HepG2 (cell line): ENCODE measurements at regions not wholly inside any gene's neighbourhood (a gene's known extent, or its start where the extent isn't known, plus 50 kb on each side); places are given as distances from the start of the nearest gene placed in this dataset.

Source experiments
- ATAC-seq: fragments of 200-7000 bp; cut with Tn5 transposase; 3 replicates; pipeline ENCODE4 v1.9.1; 2020; ENCODE audit warnings: mild to moderate bottlenecking, moderate library complexity
- BruUV-seq: library from RNA; stranded (reverse); fragments of 400-500 nt; replicated peaks from 2 replicates; lab custom pipeline; 2021; lab: Mats Ljungman, UMichigan
- CTCF ChIA-PET: fragments of 300-600 bp; formaldehyde crosslinking; extraction: SDS; loops from one replicate; lab custom pipeline; 2021; ENCODE audit warnings: low total read pairs, inconsistent platforms, low intra/inter-chr PET ratio; lab: Yijun Ruan, JAX
- POLR2A ChIA-PET: fragments of 350-600 bp; sonication (Branson Sonifier 250); formaldehyde crosslinking; loops from one replicate; lab custom pipeline; 2020; ENCODE audit warnings: antibody characterized with exemption, inconsistent platforms; lab: Yijun Ruan, JAX
- DNase-seq: peaks from one replicate; pipeline ENCODE4 v3.0.0-alpha.2; 2015; ENCODE audit warnings: low spot score
- FAIRE-seq: peaks from 3 replicates; lab custom pipeline; 2011; peaks lifted over from hg19 to GRCh38; lab: Jason Lieb, UNC
- H2AFZ ChIP-seq: one replicate; pipeline ENCODE4 v1.6.1; 2011; ENCODE audit warnings: low read length, inconsistent platforms
- H3K27ac ChIP-seq: fragments of 300-600 bp; 3 replicates; pipeline ENCODE4 v1.8.0; 2011; ENCODE audit warnings: mixed run types, mild to moderate bottlenecking, mixed read lengths, low read length, inconsistent platforms; ENCODE audit not compliant: insufficient read depth; ENCODE audit errors: extremely low read length
- H3K27me3 ChIP-seq, 2 experiments: fragments of 200-600 bp in 1 of 2; 2 replicates in 1 of 2; 3 replicates in 1 of 2; pipeline versions ENCODE4 v1.6.0 to v1.8.0; 2011; ENCODE audit warnings: low read length in 2 of 2, mild to moderate bottlenecking in 2 of 2, moderate library complexity in 2 of 2, inconsistent platforms in 1 of 2; ENCODE audit not compliant: insufficient read depth in 2 of 2, control insufficient read depth in 1 of 2
- H3K36me3 ChIP-seq, 2 experiments: fragments of 200-600 bp in 1 of 2; replicated peaks in 1 of 2; 2 replicates in 1 of 2; 3 replicates in 1 of 2; pipeline versions ENCODE4 v1.5.1 to v1.8.0; 2011; ENCODE audit warnings: low read length in 2 of 2, inconsistent platforms in 1 of 2; ENCODE audit not compliant: insufficient read depth in 2 of 2, control insufficient read depth in 1 of 2
- H3K4me1 ChIP-seq: 2 replicates; pipeline ENCODE4 v1.5.1; 2012; ENCODE audit warnings: low read length, inconsistent platforms; ENCODE audit not compliant: insufficient read depth
- H3K4me2 ChIP-seq: 2 replicates; pipeline ENCODE4 v1.6.0; 2011; ENCODE audit warnings: low read depth, low read length, inconsistent platforms
- H3K4me3 ChIP-seq, 3 experiments: fragments of 200-600 bp in 1 of 3; sonication (generic), shearing (Covaris generic) in 1 of 3; replicated peaks in 1 of 3; 2 replicates each; pipeline ENCODE4 v1.5.1; 2011 to 2016; ENCODE audit warnings: low read length in 3 of 3, inconsistent platforms in 2 of 3, low read depth in 2 of 3, mild to moderate bottlenecking in 2 of 3, control low read depth in 1 of 3, mixed read lengths in 1 of 3; ENCODE audit not compliant: insufficient read depth in 1 of 3
- H3K79me2 ChIP-seq: one replicate; pipeline ENCODE4 v1.6.1; 2011; ENCODE audit warnings: low read length, inconsistent platforms; ENCODE audit not compliant: insufficient read depth
- H3K9ac ChIP-seq: 2 replicates; pipeline ENCODE4 v1.6.0; 2011; ENCODE audit warnings: mild to moderate bottlenecking, low read depth, low read length, inconsistent platforms; ENCODE audit not compliant: insufficient read depth
- H3K9me3 ChIP-seq: 2 replicates; pipeline ENCODE4 v1.5.1; 2012; ENCODE audit warnings: mild to moderate bottlenecking, low read length
- H4K20me1 ChIP-seq: 2 replicates; pipeline ENCODE4 v1.6.0; 2011; ENCODE audit warnings: inconsistent platforms, mild to moderate bottlenecking, low read length, moderate library complexity; ENCODE audit not compliant: insufficient read depth
- ATRX ChIP-seq: sonication (generic); formaldehyde crosslinking; IDR thresholded peaks from 2 replicates; pipeline ENCODE4 v1.4.0; 2020; ENCODE audit warnings: missing genetic modification reagents, borderline replicate concordance
- FOXK1 ChIP-seq: sonication (generic); formaldehyde crosslinking; IDR thresholded peaks from 2 replicates; pipeline ENCODE4 v1.4.0; 2020; ENCODE audit warnings: low read depth, missing genetic modification reagents, borderline replicate concordance
- GZF1 ChIP-seq: sonication (generic); formaldehyde crosslinking; IDR thresholded peaks from 2 replicates; pipeline ENCODE4 v1.5.1; 2020; ENCODE audit warnings: mild to moderate bottlenecking, missing genetic modification reagents
- MYNN ChIP-seq: sonication (generic); formaldehyde crosslinking; IDR thresholded peaks from 2 replicates; pipeline ENCODE4 v1.4.0; 2020; ENCODE audit warnings: mild to moderate bottlenecking, low read depth, missing genetic modification reagents
- NFE2L1 ChIP-seq: sonication (generic); formaldehyde crosslinking; IDR thresholded peaks from 2 replicates; pipeline ENCODE4 v1.4.0; 2020; ENCODE audit warnings: missing genetic modification reagents, mild to moderate bottlenecking, borderline replicate concordance
- ZNF121 ChIP-seq: sonication (generic); formaldehyde crosslinking; IDR thresholded peaks from 2 replicates; pipeline ENCODE4 v1.5.0; 2020; ENCODE audit warnings: mild to moderate bottlenecking, missing genetic modification reagents
- ZNF136 ChIP-seq: sonication (generic); formaldehyde crosslinking; IDR thresholded peaks from 2 replicates; pipeline ENCODE4 v1.8.1; 2022; ENCODE audit warnings: low read depth, mild to moderate bottlenecking, moderate library complexity, missing genetic modification reagents
- ZNF232 ChIP-seq: sonication (generic); formaldehyde crosslinking; IDR thresholded peaks from 2 replicates; pipeline ENCODE4 v1.4.0; 2020; ENCODE audit warnings: missing genetic modification reagents, borderline replicate concordance
- ZNF781 ChIP-seq: sonication (generic); formaldehyde crosslinking; IDR thresholded peaks from 2 replicates; pipeline ENCODE4 v1.5.1; 2020; ENCODE audit warnings: borderline replicate concordance, mild to moderate bottlenecking, missing genetic modification reagents; ENCODE audit errors: not compliant biosample characterization
- ZNF850 ChIP-seq: sonication (generic); formaldehyde crosslinking; conservative IDR thresholded peaks from 2 replicates; pipeline ENCODE4 v1.9.0; 2021; ENCODE audit warnings: mild to moderate bottlenecking, missing genetic modification reagents
- WGBS: methylation state at CpG from one replicate; pipeline ENCODE4 v1.1.6; 2017; ENCODE audit warnings: low lambda C conversion rate; 5-methylcytosine and 5-hydroxymethylcytosine counted together
- in situ Hi-C: cut with HindIII; loops from 2 replicates; pipeline ENCODE4 v1.10.0; 2017; ENCODE audit warnings: low pct_unique_long_range_greater_than_20kb; ENCODE audit not compliant: extremely low pct_ligation_motif_present
- intact Hi-C: fragments of 100-400 bp; cut with micrococcal nuclease; formaldehyde crosslinking; loops from one replicate; pipeline ENCODE4 v1.10.0; 2022; ENCODE audit not compliant: unreplicated experiment
- TF ChIP-seq, protein P1 (sequence below): sonication (generic); formaldehyde crosslinking; IDR thresholded peaks from 2 replicates; pipeline ENCODE4 v1.8.0; 2022; ENCODE audit warnings: mild to moderate bottlenecking, missing genetic modification reagents, borderline replicate concordance
- TF ChIP-seq, protein P2 (sequence below): sonication (generic); formaldehyde crosslinking; IDR thresholded peaks from 2 replicates; pipeline ENCODE4 v1.8.0; 2022; ENCODE audit warnings: low read depth, missing genetic modification reagents
- TF ChIP-seq, protein P3 (sequence below): sonication (generic); formaldehyde crosslinking; conservative IDR thresholded peaks from 2 replicates; pipeline ENCODE4 v1.4.0; 2020; ENCODE audit warnings: missing genetic modification reagents
- TF ChIP-seq, protein P4 (sequence below): IDR thresholded peaks from 2 replicates; pipeline ENCODE4 v1.6.1; 2016; ENCODE audit warnings: low read depth, control low read depth
- TF ChIP-seq, protein P5 (sequence below): sonication (generic); formaldehyde crosslinking; IDR thresholded peaks from 2 replicates; pipeline ENCODE4 v1.8.0; 2022; ENCODE audit warnings: mild to moderate bottlenecking, missing genetic modification reagents; ENCODE audit not compliant: insufficient replicate concordance

DNA sequence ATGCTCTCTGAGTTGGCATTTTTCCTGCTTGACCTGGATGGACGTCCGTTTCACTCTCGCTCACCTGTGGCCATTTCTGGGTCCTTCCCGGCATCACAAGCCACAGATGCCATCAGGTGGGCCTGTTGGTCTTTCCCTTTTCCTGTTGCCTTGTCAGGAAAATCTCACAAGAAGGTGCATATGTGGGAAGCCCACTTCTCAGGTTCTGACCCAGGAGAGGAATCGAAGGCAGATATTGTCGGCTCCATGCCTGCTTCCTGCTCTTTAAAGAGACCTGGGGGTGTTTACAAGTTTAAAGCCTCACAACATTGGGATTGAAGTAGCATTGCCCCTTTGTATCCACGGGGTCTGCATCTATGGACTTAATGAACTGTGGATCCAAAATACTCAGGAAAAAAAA lies 357.9 kb downstream of the RPS24 start:
- WGBS, result 7% methylated on average over 7 of the region's 7 CpGs
- no peaks in the 10 kb centered on the region for H3K9me3 ChIP-seq
- POLR2A ChIA-PET, result no interaction called here
- H3K4me1 ChIP-seq, result no peaks in the 10 kb centered on the region
- in situ Hi-C loops (no loop called here), intact Hi-C loops (no loop called here)
- H3K27me3 ChIP-seq, result peaks cover 2 to 36% of the 10 kb centered on the region in 2 experiments; a peak in 4 of 5 replicates
- no peaks in the 10 kb centered on the region for H4K20me1 ChIP-seq
- no peak for DNase-seq
- CTCF ChIA-PET, result no interaction called here
- ATAC-seq, result no peak
- no peak overlapping the region for H2AFZ ChIP-seq
- no peak overlapping the region for H3K9ac ChIP-seq
- FAIRE-seq, result no peak
- no peaks in the 10 kb centered on the region for H3K79me2 ChIP-seq
- H3K4me2 ChIP-seq, result no peak overlapping the region
- no peak overlapping the region for H3K27ac ChIP-seq
- H3K4me3 ChIP-seq, result no peak overlapping the region
- BruUV-seq, result no TSS peak
- H3K36me3 ChIP-seq, result no peaks in the 10 kb centered on the region
- TF ChIP-seq, protein P1, sequence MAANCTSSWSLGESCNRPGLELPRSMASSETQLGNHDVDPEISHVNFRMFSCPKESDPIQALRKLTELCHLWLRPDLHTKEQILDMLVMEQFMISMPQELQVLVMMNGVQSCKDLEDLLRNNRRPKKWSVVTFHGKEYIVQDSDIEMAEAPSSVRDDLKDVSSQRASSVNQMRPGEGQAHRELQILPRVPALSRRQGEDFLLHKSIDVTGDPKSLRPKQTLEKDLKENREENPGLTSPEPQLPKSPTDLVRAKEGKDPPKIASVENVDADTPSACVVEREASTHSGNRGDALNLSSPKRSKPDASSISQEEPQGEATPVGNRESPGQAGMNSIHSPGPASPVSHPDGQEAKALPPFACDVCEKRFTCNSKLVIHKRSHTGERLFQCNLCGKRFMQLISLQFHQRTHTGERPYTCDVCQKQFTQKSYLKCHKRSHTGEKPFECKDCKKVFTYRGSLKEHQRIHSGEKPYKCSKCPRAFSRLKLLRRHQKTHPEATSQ (CRISPR knock-in tag), result no peak
- TF ChIP-seq GZF1 (no peak), FOXK1 (no peak), ZNF781 (CRISPR knock-in tag) (no peak), ZNF136 (CRISPR knock-in tag) (no peak), ZNF232 (no peak), ZNF121 (CRISPR knock-in tag) (no peak), ZNF850 (CRISPR knock-in tag) (no peak), MYNN (CRISPR knock-in tag) (no peak), ATRX (CRISPR knock-in tag) (no peak), NFE2L1 (no peak)
- TF ChIP-seq, protein P2, sequence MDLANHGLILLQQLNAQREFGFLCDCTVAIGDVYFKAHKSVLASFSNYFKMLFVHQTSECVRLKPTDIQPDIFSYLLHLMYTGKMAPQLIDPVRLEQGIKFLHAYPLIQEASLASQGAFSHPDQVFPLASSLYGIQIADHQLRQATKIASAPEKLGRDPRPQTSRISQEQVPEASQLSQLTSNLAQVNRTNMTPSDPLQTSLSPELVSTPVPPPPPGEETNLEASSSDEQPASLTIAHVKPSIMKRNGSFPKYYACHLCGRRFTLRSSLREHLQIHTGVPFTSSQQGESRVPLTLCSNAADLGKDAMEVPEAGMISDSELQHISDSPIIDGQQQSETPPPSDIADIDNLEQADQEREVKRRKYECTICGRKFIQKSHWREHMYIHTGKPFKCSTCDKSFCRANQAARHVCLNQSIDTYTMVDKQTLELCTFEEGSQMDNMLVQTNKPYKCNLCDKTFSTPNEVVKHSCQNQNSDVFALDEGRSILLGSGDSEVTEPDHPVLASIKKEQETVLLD (CRISPR knock-in tag), result no peak
- TF ChIP-seq, protein P3, sequence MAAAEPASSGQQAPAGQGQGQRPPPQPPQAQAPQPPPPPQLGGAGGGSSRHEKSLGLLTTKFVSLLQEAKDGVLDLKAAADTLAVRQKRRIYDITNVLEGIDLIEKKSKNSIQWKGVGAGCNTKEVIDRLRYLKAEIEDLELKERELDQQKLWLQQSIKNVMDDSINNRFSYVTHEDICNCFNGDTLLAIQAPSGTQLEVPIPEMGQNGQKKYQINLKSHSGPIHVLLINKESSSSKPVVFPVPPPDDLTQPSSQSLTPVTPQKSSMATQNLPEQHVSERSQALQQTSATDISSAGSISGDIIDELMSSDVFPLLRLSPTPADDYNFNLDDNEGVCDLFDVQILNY (CRISPR knock-in tag), result no peak
- TF ChIP-seq, protein P4, sequence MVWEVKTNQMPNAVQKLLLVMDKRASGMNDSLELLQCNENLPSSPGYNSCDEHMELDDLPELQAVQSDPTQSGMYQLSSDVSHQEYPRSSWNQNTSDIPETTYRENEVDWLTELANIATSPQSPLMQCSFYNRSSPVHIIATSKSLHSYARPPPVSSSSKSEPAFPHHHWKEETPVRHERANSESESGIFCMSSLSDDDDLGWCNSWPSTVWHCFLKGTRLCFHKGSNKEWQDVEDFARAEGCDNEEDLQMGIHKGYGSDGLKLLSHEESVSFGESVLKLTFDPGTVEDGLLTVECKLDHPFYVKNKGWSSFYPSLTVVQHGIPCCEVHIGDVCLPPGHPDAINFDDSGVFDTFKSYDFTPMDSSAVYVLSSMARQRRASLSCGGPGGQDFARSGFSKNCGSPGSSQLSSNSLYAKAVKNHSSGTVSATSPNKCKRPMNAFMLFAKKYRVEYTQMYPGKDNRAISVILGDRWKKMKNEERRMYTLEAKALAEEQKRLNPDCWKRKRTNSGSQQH (CRISPR knock-in tag), result no peak
- TF ChIP-seq, protein P5, sequence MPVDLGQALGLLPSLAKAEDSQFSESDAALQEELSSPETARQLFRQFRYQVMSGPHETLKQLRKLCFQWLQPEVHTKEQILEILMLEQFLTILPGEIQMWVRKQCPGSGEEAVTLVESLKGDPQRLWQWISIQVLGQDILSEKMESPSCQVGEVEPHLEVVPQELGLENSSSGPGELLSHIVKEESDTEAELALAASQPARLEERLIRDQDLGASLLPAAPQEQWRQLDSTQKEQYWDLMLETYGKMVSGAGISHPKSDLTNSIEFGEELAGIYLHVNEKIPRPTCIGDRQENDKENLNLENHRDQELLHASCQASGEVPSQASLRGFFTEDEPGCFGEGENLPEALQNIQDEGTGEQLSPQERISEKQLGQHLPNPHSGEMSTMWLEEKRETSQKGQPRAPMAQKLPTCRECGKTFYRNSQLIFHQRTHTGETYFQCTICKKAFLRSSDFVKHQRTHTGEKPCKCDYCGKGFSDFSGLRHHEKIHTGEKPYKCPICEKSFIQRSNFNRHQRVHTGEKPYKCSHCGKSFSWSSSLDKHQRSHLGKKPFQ (CRISPR knock-in tag), result no peak
